Activated naive CD4-positive, alpha-beta T cell treated with anti-CD3 and anti-CD28 coated beads, Interleukin-2, amount 10 ng/mL, durations not matched to agents 7 days and 5 days (primary cell): ENCODE measurements at regions not wholly inside any gene's neighbourhood (a gene's known extent, or its start where the extent isn't known, plus 50 kb on each side); places are given as distances from the start of the nearest gene placed in this dataset.

ENCODE experiments used
- CTCF ChIA-PET: fragments of 350-600 bp; sonication (Branson Sonifier 250); formaldehyde crosslinking; loops from one replicate; lab custom pipeline; 2021; ENCODE audit warnings: antibody characterized with exemption; lab: Charles Lee
- DNase-seq: peaks from one replicate; pipeline ENCODE4 v3.0.0-alpha.2; 2020
- H3K27ac Mint-ChIP-seq: one replicate; pipeline ENCODE4 v1.8.0; 2021; ENCODE audit warnings: mild to moderate bottlenecking, moderate library complexity, mixed read lengths
- H3K27me3 Mint-ChIP-seq: one replicate; pipeline ENCODE4 v1.8.0; 2021; ENCODE audit warnings: mild to moderate bottlenecking, mixed read lengths
- H3K36me3 Mint-ChIP-seq: one replicate; pipeline ENCODE4 v1.8.0; 2021; ENCODE audit warnings: mixed read lengths
- H3K4me1 Mint-ChIP-seq: one replicate; pipeline ENCODE4 v1.8.0; 2021; ENCODE audit warnings: mixed read lengths
- H3K4me3 Mint-ChIP-seq: one replicate; pipeline ENCODE4 v1.8.0; 2021; ENCODE audit warnings: mild to moderate bottlenecking, moderate library complexity, mixed read lengths
- H3K9me3 Mint-ChIP-seq: one replicate; pipeline ENCODE4 v1.8.0; 2021; ENCODE audit warnings: mixed read lengths

GRCh38 chr12:128190614-128191013 is 76.4 kb upstream of the TMEM132C start:
- Mint-ChIP-seq H3K27me3 (no peaks in the 10 kb centered on the region), H3K36me3 (no peaks in the 10 kb centered on the region), H3K9me3 (peaks cover 10% of the 10 kb centered on the region), H3K4me1 (no peaks in the 10 kb centered on the region), H3K27ac (no peak overlapping the region), H3K4me3 (no peak overlapping the region)
- no peak for DNase-seq
- CTCF ChIA-PET: no interaction called here

GRCh38 chr12:128191380-128191779 is 75.6 kb upstream of the TMEM132C start:
- H3K4me3 Mint-ChIP-seq: no peak overlapping the region

GRCh38 chr12:128204711-128205110 is 62.3 kb upstream of the TMEM132C start:
- H3K27ac Mint-ChIP-seq: no peak overlapping the region
- H3K36me3 Mint-ChIP-seq: no peaks in the 10 kb centered on the region

More at GRCh38 chr12:128191380-128191779, 75.6 kb upstream of the TMEM132C start:
- CTCF ChIA-PET: no interaction called here
- Mint-ChIP-seq H3K36me3 (no peaks in the 10 kb centered on the region), H3K4me1 (no peaks in the 10 kb centered on the region), H3K9me3 (peaks cover 8% of the 10 kb centered on the region), H3K27ac (no peak overlapping the region), H3K27me3 (no peaks in the 10 kb centered on the region)
- DNase-seq: no peak

GRCh38 chr12:128205145-128205544 is 61.8 kb upstream of the TMEM132C start:
- CTCF ChIA-PET: no interaction called here

More at GRCh38 chr12:128204711-128205110, 62.3 kb upstream of the TMEM132C start:
- Mint-ChIP-seq H3K4me3 (no peak overlapping the region), H3K4me1 (no peaks in the 10 kb centered on the region), H3K9me3 (peaks cover 11% of the 10 kb centered on the region), H3K27me3 (no peaks in the 10 kb centered on the region)
- DNase-seq: no peak
- CTCF ChIA-PET: no interaction called here

GRCh38 chr12:128205758-128206157 is 61.2 kb upstream of the TMEM132C start:
- Mint-ChIP-seq H3K9me3 (peaks cover 6% of the 10 kb centered on the region), H3K4me3 (no peak overlapping the region), H3K27me3 (no peaks in the 10 kb centered on the region), H3K36me3 (no peaks in the 10 kb centered on the region), H3K4me1 (no peaks in the 10 kb centered on the region), H3K27ac (no peak overlapping the region)
- CTCF ChIA-PET: no interaction called here
- no peak for DNase-seq

More at GRCh38 chr12:128205145-128205544, 61.8 kb upstream of the TMEM132C start:
- H3K4me3 Mint-ChIP-seq: no peak overlapping the region
- peaks cover 8% of the 10 kb centered on the region for H3K9me3 Mint-ChIP-seq
- no peaks in the 10 kb centered on the region for H3K36me3 Mint-ChIP-seq
- no peak for DNase-seq
- no peak overlapping the region for H3K27ac Mint-ChIP-seq
- H3K4me1 Mint-ChIP-seq: no peaks in the 10 kb centered on the region
- H3K27me3 Mint-ChIP-seq: no peaks in the 10 kb centered on the region
